ENCODE measurements at regions not wholly inside any gene's neighbourhood (a gene's known extent, or its start where the extent isn't known, plus 50 kb on each side); places are given as distances from the start of the nearest gene placed in this dataset.

GRCh38 chr12:77382096-77382742 lies 316.9 kb upstream of the E2F7 start:
- intact Hi-C loops (cut with DNase I), result no loop called here
- no peak for DNase-seq (ENCODE audit: low spot score)

- intact Hi-C loops (cut with DNase I), result no loop called here
- no peak for DNase-seq (ENCODE audit: low spot score)
Observed at GRCh38 chr12:77377622-77378021, 312.3 kb upstream of the E2F7 start.

- no peak for DNase-seq (ENCODE audit: low spot score)
- intact Hi-C loops (cut with DNase I), result no loop called here
Observed at GRCh38 chr12:77377116-77377515, 311.7 kb upstream of the E2F7 start.

GRCh38 chr12:77374673-77375072 lies 309.3 kb upstream of the E2F7 start:
- DNase-seq (ENCODE audit: low spot score), result no peak
- intact Hi-C loops (cut with DNase I), result no loop called here

GRCh38 chr12:77372494-77372893 lies 307.1 kb upstream of the E2F7 start:
- DNase-seq (ENCODE audit: low spot score), result no peak
- intact Hi-C loops (cut with DNase I), result no loop called here

GRCh38 chr12:77372026-77372425 lies 306.7 kb upstream of the E2F7 start:
- intact Hi-C loops (cut with DNase I), result no loop called here
- DNase-seq (ENCODE audit: low spot score), result no peak

- intact Hi-C loops (cut with DNase I), result no loop called here
- DNase-seq (ENCODE audit: low spot score), result no peak
Observed at GRCh38 chr12:77368379-77368778, 303.0 kb upstream of the E2F7 start.

GRCh38 chr12:77366616-77367015 lies 301.2 kb upstream of the E2F7 start:
- no peak for DNase-seq (ENCODE audit: low spot score)
- intact Hi-C loops (cut with DNase I), result no loop called here

GRCh38 chr12:77364400-77364799 lies 299.0 kb upstream of the E2F7 start:
- intact Hi-C loops (cut with DNase I), result no loop called here
- no peak for DNase-seq (ENCODE audit: low spot score)

- intact Hi-C loops (cut with DNase I), result no loop called here
Observed at GRCh38 chr12:77362509-77363210, 297.3 kb upstream of the E2F7 start.

GRCh38 chr12:77357655-77358054 lies 292.3 kb upstream of the E2F7 start:
- intact Hi-C loops (cut with DNase I), result no loop called here
- DNase-seq (ENCODE audit: low spot score), result no peak

More at GRCh38 chr12:77362509-77363210, 297.3 kb upstream of the E2F7 start:
- no peak for DNase-seq (ENCODE audit: low spot score)

- intact Hi-C loops (cut with DNase I), result no loop called here
- no peak for DNase-seq (ENCODE audit: low spot score)
Observed at GRCh38 chr12:77354766-77355362, 289.5 kb upstream of the E2F7 start.

- DNase-seq (ENCODE audit: low spot score), result no peak
- intact Hi-C loops (cut with DNase I), result no loop called here
Observed at GRCh38 chr12:77352946-77353345, 287.6 kb upstream of the E2F7 start.

GRCh38 chr12:77351860-77352259 lies 286.5 kb upstream of the E2F7 start:
- no peak for DNase-seq (ENCODE audit: low spot score)
- intact Hi-C loops (cut with DNase I), result no loop called here

- intact Hi-C loops (cut with DNase I), result no loop called here
- no peak for DNase-seq (ENCODE audit: low spot score)
Observed at GRCh38 chr12:77349689-77350370, 284.5 kb upstream of the E2F7 start.

GRCh38 chr12:77347017-77347416 lies 281.6 kb upstream of the E2F7 start:
- intact Hi-C loops (cut with DNase I), result no loop called here

GRCh38 chr12:77345336-77345735 lies 280.0 kb upstream of the E2F7 start:
- intact Hi-C loops (cut with DNase I), result no loop called here
- no peak for DNase-seq (ENCODE audit: low spot score)

More at GRCh38 chr12:77347017-77347416, 281.6 kb upstream of the E2F7 start:
- DNase-seq (ENCODE audit: low spot score), result no peak

- no peak for DNase-seq (ENCODE audit: low spot score)
- intact Hi-C loops (cut with DNase I), result no loop called here
Observed at GRCh38 chr12:77344651-77345050, 279.3 kb upstream of the E2F7 start.

- intact Hi-C loops (cut with DNase I), result no loop called here
- no peak for DNase-seq (ENCODE audit: low spot score)
Observed at GRCh38 chr12:77343291-77343690, 277.9 kb upstream of the E2F7 start.

GRCh38 chr12:77342253-77342652 lies 276.9 kb upstream of the E2F7 start:
- intact Hi-C loops (cut with DNase I), result no loop called here
- DNase-seq (ENCODE audit: low spot score), result no peak

GRCh38 chr12:77339610-77340009 lies 274.2 kb upstream of the E2F7 start:
- intact Hi-C loops (cut with DNase I), result no loop called here
- no peak for DNase-seq (ENCODE audit: low spot score)

Data from cardiac septum (tissue), 1 donor.